ENCODE measurements at regions not wholly inside any gene's neighbourhood (a gene's known extent, or its start where the extent isn't known, plus 50 kb on each side); places are given as distances from the start of the nearest gene placed in this dataset.
"Not testable (repeated sequence)": the region's sequence is repeated elsewhere in the genome, so short reads cannot be mapped to it uniquely, and the experiment has no call there.

DNA sequence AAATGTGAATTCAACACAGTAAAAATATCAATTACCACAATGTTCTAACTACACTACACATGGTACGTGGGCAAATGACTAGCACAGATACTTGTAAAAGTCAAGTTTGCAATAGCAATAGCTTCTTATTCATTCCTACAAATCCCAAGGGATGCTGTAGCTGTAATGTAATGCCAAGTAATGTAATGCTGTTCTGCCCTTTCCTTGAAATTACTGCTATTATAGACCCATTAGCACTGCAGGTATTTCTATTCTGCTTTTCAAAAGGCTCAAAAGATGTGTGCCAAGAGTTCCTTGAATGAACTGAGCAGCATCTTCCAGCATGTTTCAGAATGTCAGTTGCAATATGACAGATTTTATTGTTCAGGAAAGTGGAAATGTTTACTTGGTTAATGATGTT is 129.9 kb upstream of the BANK1 start:
- no peak for ATAC-seq (replicated peaks; ENCODE audit: extremely low read depth, poor library complexity, severe bottlenecking)
- no peaks in the 10 kb centered on the region for H3K9me3 Mint-ChIP-seq

DNA sequence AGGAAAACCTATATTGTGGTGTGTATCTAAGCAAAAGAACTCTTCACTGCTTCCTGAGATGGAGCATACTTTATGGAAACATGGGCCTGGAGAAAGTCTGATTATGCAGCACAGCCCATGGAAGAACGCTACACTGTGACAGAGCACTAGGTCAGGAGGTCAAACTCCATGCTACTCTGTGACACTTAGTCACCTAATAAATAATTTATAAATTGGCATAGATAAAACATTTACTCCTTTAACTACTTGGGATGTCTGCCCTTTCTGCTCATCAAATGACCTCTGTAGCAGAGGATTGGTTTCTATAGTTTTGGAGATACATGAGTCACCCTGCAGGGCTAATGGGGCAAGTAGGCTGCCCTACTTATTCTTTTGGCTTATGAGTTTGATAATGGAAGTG is 134.7 kb upstream of the BANK1 start:
- H3K4me1 Mint-ChIP-seq, result no peaks in the 10 kb centered on the region
- H3K27me3 Mint-ChIP-seq, result peaks cover 42% of the 10 kb centered on the region

More for the DNA sequence above, 129.9 kb upstream of the BANK1 start:
- no peaks in the 10 kb centered on the region for H3K4me1 Mint-ChIP-seq
- no peak for DNase-seq (ENCODE audit: low spot score in 2 of 2)
- H3K27ac Mint-ChIP-seq (ENCODE audit: low read depth), result no peak overlapping the region
- peaks cover 32% of the 10 kb centered on the region for H3K27me3 Mint-ChIP-seq
- H3K36me3 Mint-ChIP-seq (ENCODE audit: insufficient read depth), result no peaks in the 10 kb centered on the region
- no peak overlapping the region for H3K4me3 Mint-ChIP-seq

DNA sequence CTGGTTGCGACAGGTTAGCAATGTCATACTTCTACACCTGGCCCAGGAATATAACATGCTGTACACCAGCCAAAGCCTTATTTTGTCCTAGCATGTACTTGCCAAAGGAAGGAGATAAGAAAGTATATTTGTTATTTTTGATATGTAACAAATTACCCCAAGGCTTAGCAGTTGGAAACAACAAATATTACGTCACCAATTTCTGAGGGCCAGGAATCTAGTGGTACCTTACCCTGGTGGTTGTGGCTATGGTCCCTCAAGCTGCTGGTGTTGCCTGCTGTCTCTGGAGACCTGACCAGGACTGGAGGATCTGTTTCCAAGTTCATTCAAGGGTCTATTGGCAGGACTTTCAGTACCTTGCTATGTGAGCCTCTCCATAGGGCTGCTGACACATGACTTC is 135.5 kb upstream of the BANK1 start:
- H3K9me3 Mint-ChIP-seq, result no peaks in the 10 kb centered on the region
- H3K27me3 Mint-ChIP-seq, result peaks cover 34% of the 10 kb centered on the region
- H3K4me3 Mint-ChIP-seq, result no peak overlapping the region
- no peak overlapping the region for H3K27ac Mint-ChIP-seq (ENCODE audit: low read depth)
- DNase-seq (ENCODE audit: low spot score in 2 of 2) (no peak), ATAC-seq (replicated peaks; ENCODE audit: extremely low read depth, poor library complexity, severe bottlenecking) (no peak)
- no peaks in the 10 kb centered on the region for H3K4me1 Mint-ChIP-seq
- no peaks in the 10 kb centered on the region for H3K36me3 Mint-ChIP-seq (ENCODE audit: insufficient read depth)

More for the DNA sequence above, 134.7 kb upstream of the BANK1 start:
- DNase-seq (ENCODE audit: low spot score in 2 of 2) (no peak), ATAC-seq (replicated peaks; ENCODE audit: extremely low read depth, poor library complexity, severe bottlenecking) (no peak)
- Mint-ChIP-seq H3K27ac (ENCODE audit: low read depth) (no peak overlapping the region), H3K4me3 (no peak overlapping the region), H3K36me3 (ENCODE audit: insufficient read depth) (no peaks in the 10 kb centered on the region), H3K9me3 (no peaks in the 10 kb centered on the region)

DNA sequence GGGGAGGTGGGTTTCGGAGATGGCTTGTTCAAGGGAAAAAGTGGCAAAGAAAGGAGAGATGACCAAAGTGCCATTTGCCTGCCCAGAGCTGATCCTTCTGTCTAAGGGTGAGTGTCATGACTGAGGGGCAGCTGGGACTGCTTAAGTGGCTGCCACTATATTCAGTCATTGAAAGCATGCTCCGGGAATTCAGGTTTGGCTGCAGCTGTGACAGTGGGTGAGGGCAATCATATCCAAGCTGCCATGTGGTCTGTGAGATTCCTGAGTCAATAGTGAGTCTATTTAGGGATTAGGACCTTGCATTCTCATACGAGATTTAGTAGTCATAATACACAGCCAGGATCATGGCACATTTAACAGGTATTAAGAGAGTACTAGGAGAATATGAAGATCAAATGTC is 138.8 kb upstream of the BANK1 start:
- Mint-ChIP-seq H3K27ac (ENCODE audit: low read depth) (no peak overlapping the region), H3K36me3 (ENCODE audit: insufficient read depth) (no peaks in the 10 kb centered on the region), H3K9me3 (no peaks in the 10 kb centered on the region), H3K27me3 (peaks cover 29% of the 10 kb centered on the region), H3K4me3 (no peak overlapping the region), H3K4me1 (no peaks in the 10 kb centered on the region)
- no peak for DNase-seq (ENCODE audit: low spot score in 2 of 2)
- ATAC-seq (replicated peaks; ENCODE audit: extremely low read depth, poor library complexity, severe bottlenecking), result no peak

DNA sequence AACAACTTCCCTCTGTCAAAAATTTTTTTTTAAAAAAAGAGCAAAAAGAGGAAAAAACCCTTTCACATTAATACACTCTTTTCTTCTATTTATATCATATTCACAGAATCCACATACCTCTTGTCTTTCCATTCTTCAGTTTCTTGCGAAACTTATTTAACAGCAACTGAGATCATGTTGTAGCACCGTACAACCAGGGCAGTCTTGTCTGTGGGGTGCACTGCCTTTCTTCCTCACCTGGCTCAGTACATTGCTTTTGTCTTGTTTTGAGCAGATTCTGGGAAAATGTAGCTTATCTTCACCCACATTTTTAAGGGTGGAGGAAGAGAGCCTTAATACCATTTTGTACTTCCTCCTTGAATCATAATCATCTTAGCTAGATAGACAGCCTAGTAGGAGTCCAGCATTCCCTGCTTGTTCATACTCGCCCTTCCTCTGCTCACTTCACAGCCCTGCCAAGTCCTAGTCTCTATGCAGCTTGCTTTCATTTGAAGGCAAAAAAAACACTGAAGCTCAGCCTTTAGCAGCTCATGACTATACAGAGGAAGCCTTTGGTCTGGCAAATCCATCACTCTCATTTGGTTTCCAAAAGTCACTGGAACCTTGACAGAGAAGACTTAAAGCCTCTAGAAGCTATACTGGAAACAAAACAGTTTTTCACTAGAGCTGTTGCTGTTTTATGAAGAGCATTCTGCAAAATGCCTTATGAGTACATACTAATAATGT is 140.6 kb upstream of the BANK1 start:
- no peak for DNase-seq (ENCODE audit: low spot score in 2 of 2)
- Mint-ChIP-seq H3K36me3 (ENCODE audit: insufficient read depth) (no peaks in the 10 kb centered on the region), H3K4me3 (no peak overlapping the region), H3K27ac (ENCODE audit: low read depth) (no peak overlapping the region), H3K9me3 (no peaks in the 10 kb centered on the region), H3K27me3 (peaks cover 30% of the 10 kb centered on the region), H3K4me1 (no peaks in the 10 kb centered on the region)
- no peak for ATAC-seq (replicated peaks; ENCODE audit: extremely low read depth, poor library complexity, severe bottlenecking)

DNA sequence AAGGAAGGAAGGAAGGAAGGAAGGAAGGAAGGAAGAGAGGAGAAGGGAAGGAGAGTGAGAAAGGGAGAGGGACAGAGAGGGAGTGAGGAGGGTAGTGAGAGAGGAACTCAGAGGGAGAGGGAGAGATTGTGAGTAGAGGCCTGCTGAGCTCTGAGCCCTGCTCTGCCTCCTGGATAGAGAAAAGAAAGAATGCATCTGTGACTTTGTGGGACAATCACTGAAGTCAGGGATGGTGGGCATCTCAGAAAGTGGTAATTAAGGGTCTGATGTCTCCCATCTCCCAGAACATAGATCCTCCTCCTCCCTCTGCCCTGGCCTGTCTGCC is 142.9 kb upstream of the BANK1 start:
- no peaks in the 10 kb centered on the region for H3K36me3 Mint-ChIP-seq (ENCODE audit: insufficient read depth)
- H3K27ac Mint-ChIP-seq (ENCODE audit: low read depth), result no peak overlapping the region
- ATAC-seq (replicated peaks; ENCODE audit: extremely low read depth, poor library complexity, severe bottlenecking) (no peak), DNase-seq (ENCODE audit: low spot score in 2 of 2) (no peak)
- H3K4me3 Mint-ChIP-seq, result no peak overlapping the region
- H3K4me1 Mint-ChIP-seq, result no peaks in the 10 kb centered on the region
- peaks cover 23% of the 10 kb centered on the region for H3K27me3 Mint-ChIP-seq
- H3K9me3 Mint-ChIP-seq, result no peaks in the 10 kb centered on the region

DNA sequence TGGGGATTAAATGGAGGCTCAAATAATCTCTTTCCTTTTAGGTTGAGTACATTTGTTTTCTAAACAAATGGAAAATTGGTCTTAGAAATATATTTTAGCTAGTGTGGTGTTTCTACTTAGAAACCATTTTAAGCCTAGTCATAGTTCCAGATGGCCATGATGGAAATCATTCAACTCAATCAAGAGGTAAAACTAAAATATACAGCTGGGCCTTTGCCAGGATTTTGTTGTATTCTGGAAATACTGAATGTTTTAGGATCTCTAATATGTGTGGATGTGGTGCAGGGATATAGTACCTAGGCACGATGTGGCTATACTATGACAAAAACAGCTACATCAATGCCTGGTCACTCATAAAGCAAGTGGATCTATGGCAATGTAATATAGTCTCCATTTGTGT is 146.0 kb upstream of the BANK1 start:
- H3K4me3 Mint-ChIP-seq, result no peak overlapping the region
- no peak for ATAC-seq (replicated peaks; ENCODE audit: extremely low read depth, poor library complexity, severe bottlenecking)
- H3K27ac Mint-ChIP-seq (ENCODE audit: low read depth), result no peak overlapping the region
- no peaks in the 10 kb centered on the region for H3K36me3 Mint-ChIP-seq (ENCODE audit: insufficient read depth)
- DNase-seq (ENCODE audit: low spot score in 2 of 2), result no peak
- no peaks in the 10 kb centered on the region for H3K4me1 Mint-ChIP-seq
- H3K9me3 Mint-ChIP-seq, result no peaks in the 10 kb centered on the region
- H3K27me3 Mint-ChIP-seq, result peaks cover 25% of the 10 kb centered on the region

DNA sequence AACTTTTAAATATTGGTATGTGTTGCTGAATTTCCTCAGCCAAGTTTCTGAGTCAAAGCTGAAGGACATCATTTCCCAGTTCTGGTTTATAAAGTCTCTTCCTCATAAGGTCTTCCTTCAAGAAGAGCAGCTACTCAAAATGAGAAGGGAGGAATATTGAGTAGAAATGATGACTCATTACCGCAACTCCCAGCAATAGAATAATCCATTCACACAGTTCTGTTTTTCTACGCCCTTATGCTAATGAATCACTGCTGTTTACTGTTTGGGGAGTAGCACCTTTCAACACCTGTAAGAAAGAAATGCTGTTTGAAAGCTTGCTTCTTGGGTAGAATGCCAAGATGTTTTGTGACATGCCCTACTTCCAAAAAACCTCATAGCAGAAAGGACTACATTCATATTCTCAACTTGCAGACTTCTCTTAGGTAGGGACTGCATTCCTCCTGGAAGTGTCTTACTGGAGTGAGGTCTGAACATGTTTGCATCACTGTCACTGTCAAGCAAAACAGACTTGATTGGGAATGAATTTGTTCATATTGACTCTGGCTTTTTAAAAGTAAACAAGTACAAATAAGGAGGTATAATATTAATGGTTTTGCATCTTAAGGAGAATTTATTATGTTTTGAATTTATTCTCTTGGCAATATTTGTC is 147.2 kb upstream of the BANK1 start:
- H3K27me3 Mint-ChIP-seq, result peaks cover 25% of the 10 kb centered on the region
- H3K9me3 Mint-ChIP-seq, result no peaks in the 10 kb centered on the region
- ATAC-seq (replicated peaks; ENCODE audit: extremely low read depth, poor library complexity, severe bottlenecking) (no peak), DNase-seq (ENCODE audit: low spot score in 2 of 2) (no peak)
- no peak overlapping the region for H3K27ac Mint-ChIP-seq (ENCODE audit: low read depth)
- H3K36me3 Mint-ChIP-seq (ENCODE audit: insufficient read depth), result no peaks in the 10 kb centered on the region
- no peak overlapping the region for H3K4me3 Mint-ChIP-seq
- H3K4me1 Mint-ChIP-seq, result no peaks in the 10 kb centered on the region

DNA sequence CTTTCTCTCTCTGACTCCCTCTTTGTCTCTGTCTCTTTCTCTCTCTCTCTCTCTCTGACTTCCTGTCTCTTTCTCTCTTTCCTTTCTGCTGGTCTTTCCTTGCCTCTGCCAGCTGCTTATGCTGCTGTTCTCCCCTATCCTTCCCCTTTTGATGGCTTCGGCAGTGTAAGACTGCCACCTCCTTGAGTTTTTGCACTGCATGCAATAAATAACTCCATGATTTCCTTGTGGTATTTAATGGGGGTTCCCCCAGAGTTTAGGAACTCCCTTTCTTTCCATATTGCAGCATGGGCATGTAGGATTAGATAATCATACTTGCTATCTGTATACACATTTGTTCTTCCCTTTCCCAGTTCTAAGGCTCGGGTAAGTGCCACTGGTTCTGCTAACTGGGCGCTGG is 157.8 kb upstream of the BANK1 start:
- H3K4me1 Mint-ChIP-seq; H3K4me3 Mint-ChIP-seq; H3K36me3 Mint-ChIP-seq (ENCODE audit: insufficient read depth); H3K27ac Mint-ChIP-seq (ENCODE audit: low read depth); ATAC-seq (replicated peaks; ENCODE audit: extremely low read depth, poor library complexity, severe bottlenecking); H3K9me3 Mint-ChIP-seq; DNase-seq (ENCODE audit: low spot score in 2 of 2): not testable (repeated sequence)
- peaks cover 41% of the 10 kb centered on the region for H3K27me3 Mint-ChIP-seq

DNA sequence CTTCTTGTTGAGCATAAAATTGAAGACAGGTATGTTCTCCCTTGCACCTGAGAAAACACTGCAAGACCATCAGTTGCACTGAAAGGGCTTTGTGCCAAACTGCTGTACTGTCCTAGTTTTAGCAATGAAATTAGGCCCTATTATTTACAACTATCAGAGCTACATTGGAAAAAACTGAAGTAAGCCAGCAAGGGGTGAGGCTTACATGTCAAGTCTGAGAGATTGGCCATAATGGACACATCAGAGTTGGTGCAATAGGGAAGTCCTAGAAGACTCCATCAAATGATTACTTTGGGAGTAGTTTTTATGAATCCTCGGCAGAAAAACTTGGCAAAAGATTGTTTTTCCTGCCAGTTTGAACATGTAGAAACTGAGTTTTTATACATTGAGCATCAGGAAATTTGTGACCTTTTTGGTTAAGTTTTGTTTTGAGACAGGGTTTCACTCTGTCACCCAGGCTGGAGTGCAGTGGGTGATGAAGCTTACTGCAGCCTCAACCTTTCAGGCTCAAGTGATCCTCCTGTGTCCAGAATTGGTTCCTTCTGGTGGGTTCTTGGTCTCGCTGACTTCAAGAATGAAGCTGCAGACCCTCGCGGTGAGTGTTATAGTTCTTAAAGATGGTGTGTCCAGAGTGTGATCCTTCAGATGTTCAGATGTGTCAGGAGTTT is 160.1 kb upstream of the BANK1 start:
- no peaks in the 10 kb centered on the region for H3K36me3 Mint-ChIP-seq (ENCODE audit: insufficient read depth)
- no peak overlapping the region for H3K4me3 Mint-ChIP-seq
- H3K27me3 Mint-ChIP-seq, result peaks cover 34% of the 10 kb centered on the region
- no peaks in the 10 kb centered on the region for H3K4me1 Mint-ChIP-seq
- H3K9me3 Mint-ChIP-seq, result no peaks in the 10 kb centered on the region
- no peak for ATAC-seq (replicated peaks; ENCODE audit: extremely low read depth, poor library complexity, severe bottlenecking)
- DNase-seq (ENCODE audit: low spot score in 2 of 2), result no peak
- no peak overlapping the region for H3K27ac Mint-ChIP-seq (ENCODE audit: low read depth)

DNA sequence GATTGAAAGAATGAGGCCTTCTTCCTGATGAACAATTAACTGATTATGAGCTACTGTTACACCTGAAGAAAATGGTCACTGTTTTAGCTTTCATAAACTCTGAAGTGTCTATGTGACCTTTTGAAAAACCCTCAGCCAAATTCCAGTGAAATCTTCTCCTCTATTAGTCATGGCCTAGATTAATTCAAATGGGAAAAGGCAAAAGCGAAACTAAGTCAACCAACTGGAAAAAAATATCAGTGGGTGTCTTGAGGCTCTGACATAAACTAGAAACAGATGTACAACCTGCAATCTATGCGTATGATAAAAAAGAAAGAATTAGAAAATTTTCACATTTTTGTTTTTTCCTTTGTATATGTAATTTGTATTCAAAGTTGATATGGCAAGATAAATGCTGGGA is 169.4 kb upstream of the BANK1 start:
- Mint-ChIP-seq H3K36me3 (ENCODE audit: insufficient read depth) (no peaks in the 10 kb centered on the region), H3K4me3 (no peak overlapping the region), H3K27ac (ENCODE audit: low read depth) (no peak overlapping the region), H3K4me1 (no peaks in the 10 kb centered on the region), H3K27me3 (peaks cover 14% of the 10 kb centered on the region), H3K9me3 (no peaks in the 10 kb centered on the region)
- ATAC-seq (replicated peaks; ENCODE audit: extremely low read depth, poor library complexity, severe bottlenecking), result no peak
- DNase-seq (ENCODE audit: low spot score in 2 of 2), result no peak

DNA sequence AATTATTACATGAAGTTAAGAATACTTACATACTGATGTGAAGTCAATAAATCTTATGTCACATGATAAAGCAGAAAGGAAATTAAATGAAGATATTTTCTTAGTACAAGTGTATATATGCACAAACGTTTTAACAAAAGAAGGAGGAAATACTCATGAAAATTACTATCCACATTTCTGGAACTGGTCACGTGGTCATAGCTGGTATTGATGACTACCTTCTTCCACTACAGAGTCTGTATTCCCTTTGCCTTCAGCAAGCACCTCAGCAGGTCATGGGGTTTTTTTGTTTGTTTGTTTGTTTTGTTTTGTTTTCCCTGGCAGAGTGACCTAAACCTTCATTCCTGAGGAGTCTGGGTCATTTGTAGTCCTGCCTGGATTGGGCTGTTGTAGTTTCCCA is 174.9 kb upstream of the BANK1 start:
- ATAC-seq (replicated peaks; ENCODE audit: extremely low read depth, poor library complexity, severe bottlenecking), result no peak
- Mint-ChIP-seq H3K9me3 (no peaks in the 10 kb centered on the region), H3K27me3 (no peaks in the 10 kb centered on the region), H3K4me3 (no peak overlapping the region), H3K27ac (ENCODE audit: low read depth) (no peak overlapping the region), H3K36me3 (ENCODE audit: insufficient read depth) (no peaks in the 10 kb centered on the region), H3K4me1 (no peaks in the 10 kb centered on the region)
- no peak for DNase-seq (ENCODE audit: low spot score in 2 of 2)

DNA sequence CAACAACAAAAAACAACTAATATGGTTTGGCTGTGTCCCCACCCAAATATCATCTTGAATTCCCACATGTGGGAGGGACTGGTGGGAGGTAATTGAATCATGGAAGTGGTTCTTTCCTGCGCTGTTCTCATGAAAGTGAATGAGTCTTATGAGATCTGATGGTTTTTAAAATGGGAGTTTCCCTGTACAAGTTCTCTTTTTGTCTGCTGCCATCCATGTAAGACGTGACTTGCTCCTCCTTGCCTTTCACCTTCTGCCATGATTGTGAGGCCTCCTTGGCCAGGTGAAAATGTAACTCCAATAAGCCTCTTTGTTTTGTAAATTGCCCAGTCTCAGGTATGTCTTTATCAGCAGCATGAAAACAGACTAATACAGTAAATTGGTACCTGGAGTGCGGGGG is 183.5 kb upstream of the BANK1 start:
- H3K36me3 Mint-ChIP-seq (ENCODE audit: insufficient read depth); H3K27me3 Mint-ChIP-seq; H3K4me1 Mint-ChIP-seq; H3K27ac Mint-ChIP-seq (ENCODE audit: low read depth); DNase-seq (ENCODE audit: low spot score in 2 of 2); H3K9me3 Mint-ChIP-seq; ATAC-seq (replicated peaks; ENCODE audit: extremely low read depth, poor library complexity, severe bottlenecking); H3K4me3 Mint-ChIP-seq: not testable (repeated sequence)

Measured in central memory CD8-positive, alpha-beta T cell (primary cell).